Testis (tissue), 2 donors: ENCODE measurements at regions not wholly inside any gene's neighbourhood (a gene's known extent, or its start where the extent isn't known, plus 50 kb on each side); places are given as distances from the start of the nearest gene placed in this dataset.

Source experiments
- DNase-seq: peaks from one replicate; pipeline ENCODE4 v3.0.0-alpha.2; 2019
- H3K27ac ChIP-seq, 2 donors: fragments of 200-600 bp; sonication (generic); one replicate each; pipeline ENCODE4 v1.5.1; 2019
- H3K27me3 ChIP-seq: fragments of 200-600 bp; sonication (generic); one replicate; pipeline ENCODE4 v1.5.1; 2019
- H3K36me3 ChIP-seq: fragments of 200-600 bp; sonication (generic); one replicate; pipeline ENCODE4 v1.5.1; 2017; ENCODE audit warnings: low read depth; ENCODE audit errors: missing control alignments
- H3K4me1 ChIP-seq: fragments of 200-600 bp; sonication (generic); one replicate; pipeline ENCODE4 v1.5.1; 2019
- H3K4me3 ChIP-seq, 2 donors: fragments of 200-600 bp; sonication (generic); one replicate each; pipeline ENCODE4 v1.5.1; 2017 to 2019
- H3K9me3 ChIP-seq: fragments of 200-600 bp; sonication (generic); one replicate; pipeline ENCODE4 v1.5.1; 2017
- CTCF ChIP-seq, 3 experiments: fragments of 450-650 bp in 2 of 3; fragments of 200-600 bp in 1 of 3; sonication (generic) in 1 of 3; IDR thresholded peaks; one replicate each; pipeline ENCODE4 v1.5.1; 2016 to 2019; ENCODE audit warnings: antibody characterized with exemption in 3 of 3, mild to moderate bottlenecking in 2 of 3, moderate library complexity in 1 of 3
- POLR2A ChIP-seq: fragments of 450-650 bp; IDR thresholded peaks from one replicate; pipeline ENCODE4 v1.6.1; 2017; ENCODE audit warnings: antibody characterized with exemption, mild to moderate bottlenecking, moderate library complexity
- WGBS, 2 donors: methylation state at CpG; one replicate each; pipeline ENCODE4 v1.1.5; 2018; 5-methylcytosine and 5-hydroxymethylcytosine counted together
- intact Hi-C: fragments of 100-400 bp; cut with DNase I; formaldehyde crosslinking; loops from one replicate; pipeline ENCODE4 v1.15.1; 2023; ENCODE audit warnings: low total_unique reads

- DNase-seq, result no peak
- intact Hi-C loops, result no loop called here
- TF ChIP-seq CTCF (IDR thresholded peaks at IDR 0.05) (no peak), POLR2A (no peak)
- Histone ChIP-seq H3K9me3 (no peaks in the 10 kb centered on the region), H3K27ac (no peak overlapping the region), H3K36me3 (no peaks in the 10 kb centered on the region), H3K27me3 (no peaks in the 10 kb centered on the region), H3K4me1 (no peaks in the 10 kb centered on the region), H3K4me3 (no peak overlapping the region)
- 94 to 95% methylated on average over 4 of the region's 4 CpGs for WGBS, 2 donors
Observed at GRCh38 chr5:84474126-84474525, 89.4 kb upstream of the EDIL3 start.

- no peaks in the 10 kb centered on the region for H3K4me1 ChIP-seq
- no peak for TF ChIP-seq CTCF (IDR thresholded peaks at IDR 0.05)
- no peak for TF ChIP-seq POLR2A
- H3K9me3 ChIP-seq, result no peaks in the 10 kb centered on the region
- H3K4me3 ChIP-seq, result no peak overlapping the region
- intact Hi-C loops, result no loop called here
- DNase-seq, result no peak
- H3K27me3 ChIP-seq, result no peaks in the 10 kb centered on the region
- H3K36me3 ChIP-seq, result no peaks in the 10 kb centered on the region
- H3K27ac ChIP-seq, result no peak overlapping the region
Observed at GRCh38 chr5:84453405-84453804, 68.7 kb upstream of the EDIL3 start.

GRCh38 chr5:84450617-84451414 lies 66.1 kb upstream of the EDIL3 start:
- no peak for DNase-seq
- no peaks in the 10 kb centered on the region for H3K4me1 ChIP-seq
- H3K9me3 ChIP-seq, result no peaks in the 10 kb centered on the region
- H3K27me3 ChIP-seq, result no peaks in the 10 kb centered on the region
- H3K4me3 ChIP-seq, result no peak overlapping the region
- H3K27ac ChIP-seq, result no peak overlapping the region
- intact Hi-C loops, result no loop called here
- no peaks in the 10 kb centered on the region for H3K36me3 ChIP-seq
- whole genome bisulfite sequencing, 2 donors, result 93 to 95% methylated on average over 2 of the region's 2 CpGs
- TF ChIP-seq CTCF (IDR thresholded peaks at IDR 0.05), result peak in 1 of 3 experiments; percentile 37
- no peak for TF ChIP-seq POLR2A

GRCh38 chr5:84445049-84445685 lies 60.5 kb upstream of the EDIL3 start:
- H3K27me3 ChIP-seq, result no peaks in the 10 kb centered on the region
- no peaks in the 10 kb centered on the region for H3K9me3 ChIP-seq
- TF ChIP-seq POLR2A (no peak), CTCF (IDR thresholded peaks at IDR 0.05) (no peak)
- DNase-seq, result no peak
- intact Hi-C loops, result no loop called here
- 64 to 75% methylated on average over 2 of the region's 2 CpGs for WGBS, 2 donors
- no peak overlapping the region for H3K4me3 ChIP-seq
- H3K27ac ChIP-seq, result no peak overlapping the region
- no peaks in the 10 kb centered on the region for H3K36me3 ChIP-seq
- no peaks in the 10 kb centered on the region for H3K4me1 ChIP-seq
